Esophagus muscularis mucosa (tissue), 3 donors: ENCODE measurements at regions not wholly inside any gene's neighbourhood (a gene's known extent, or its start where the extent isn't known, plus 50 kb on each side); places are given as distances from the start of the nearest gene placed in this dataset.

ENCODE experiments used
- CTCF ChIP-seq, 3 experiments: fragments of 200-600 bp in 2 of 3; fragments of 450-650 bp in 1 of 3; sonication (generic) in 2 of 3; IDR thresholded peaks; one replicate each; pipeline ENCODE4 v1.5.1; 2017 to 2019; ENCODE audit warnings: antibody characterized with exemption in 3 of 3, mild to moderate bottlenecking in 2 of 3, moderate library complexity in 1 of 3
- POLR2A ChIP-seq: fragments of 450-650 bp; IDR thresholded peaks from one replicate; pipeline ENCODE4 v1.6.1; 2017; ENCODE audit warnings: antibody characterized with exemption, moderate library complexity, mild to moderate bottlenecking, low read depth
- POLR2AphosphoS5 ChIP-seq, 2 donors: sonication (generic); formaldehyde crosslinking; IDR thresholded peaks; one replicate each; pipeline ENCODE4 v1.6.1; 2017; ENCODE audit warnings: antibody characterized with exemption in 2 of 2

- TF ChIP-seq CTCF (IDR thresholded peaks at IDR 0.05), result no peak
- no peak for TF ChIP-seq POLR2A
- TF ChIP-seq POLR2AphosphoS5 (IDR thresholded peaks at IDR 0.05), result no peak
Observed at GRCh38 chr18:57898506-57899124, 95.5 kb upstream of the ATP8B1 start.
